ENCODE measurements at regions not wholly inside any gene's neighbourhood (a gene's known extent, or its start where the extent isn't known, plus 50 kb on each side); places are given as distances from the start of the nearest gene placed in this dataset.

DNA sequence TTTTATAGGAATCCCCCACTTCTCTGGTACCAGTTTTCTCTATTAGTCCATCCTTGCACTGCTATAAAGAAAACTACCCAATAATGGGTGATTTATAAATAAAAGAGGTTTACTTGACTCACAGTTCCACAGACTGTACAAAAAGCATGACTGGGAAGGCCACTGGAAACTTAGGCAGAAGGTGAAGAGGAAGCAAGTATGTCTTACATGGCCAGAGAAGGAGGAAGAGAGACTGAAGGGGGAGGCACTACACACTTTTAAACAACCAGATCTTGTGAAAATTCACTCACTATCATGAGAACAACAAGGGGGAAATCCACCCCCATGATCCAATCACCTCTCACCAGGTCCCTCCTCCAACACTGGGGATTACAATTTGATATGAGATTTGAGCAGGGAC lies 68.9 kb upstream of the GNAZ start:
- TF ChIP-seq CTCF (IDR thresholded peaks at IDR 0.05), result no peak
- no peak overlapping the region for H3K4me3 ChIP-seq (ENCODE audit: low read depth in 1 of 2, low read length in 1 of 2)
- no peak overlapping the region for H3K27ac ChIP-seq

DNA sequence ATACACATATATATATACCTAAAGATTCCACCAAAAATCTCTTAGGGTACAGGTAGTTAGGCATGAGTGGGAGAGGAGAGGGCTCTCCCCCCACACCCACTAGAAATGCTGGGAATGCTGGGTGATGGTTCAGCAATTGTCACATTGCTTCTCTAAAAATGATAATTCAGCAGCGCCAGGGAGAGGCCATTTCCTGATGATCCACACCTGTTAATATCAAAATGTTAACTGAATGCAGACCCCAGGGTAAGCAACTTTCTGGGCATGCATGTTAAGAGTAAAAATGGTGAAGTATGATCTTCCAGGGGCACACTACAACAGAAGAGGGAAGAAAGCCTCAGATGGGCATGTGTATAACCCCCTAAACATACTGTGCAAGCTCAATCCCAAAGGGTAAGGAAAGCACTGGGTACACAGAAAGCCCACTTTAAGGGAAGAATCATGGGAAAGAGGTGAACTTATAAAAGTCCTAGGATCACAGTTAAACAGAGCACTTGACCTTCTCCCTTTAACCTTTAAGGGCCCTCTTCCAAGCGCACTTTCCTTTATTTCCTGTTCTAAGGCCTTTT lies 67.6 kb upstream of the GNAZ start:
- no peaks in the 10 kb centered on the region for H3K36me3 ChIP-seq
- H3K4me1 ChIP-seq (ENCODE audit: control insufficient read depth in 1 of 2, insufficient read depth in 1 of 2, low read depth in 1 of 2, low read length in 1 of 2), result no peaks in the 10 kb centered on the region
- H3K27me3 ChIP-seq, result peaks cover 19% of the 10 kb centered on the region
- H3K27ac ChIP-seq, result no peak overlapping the region
- no peak overlapping the region for H3K4me3 ChIP-seq (ENCODE audit: low read depth in 1 of 2, low read length in 1 of 2)
- no peak for TF ChIP-seq CTCF (IDR thresholded peaks at IDR 0.05)
- H3K9me3 ChIP-seq, result no peaks in the 10 kb centered on the region

More for the DNA sequence above, 68.9 kb upstream of the GNAZ start:
- Histone ChIP-seq H3K4me1 (ENCODE audit: control insufficient read depth in 1 of 2, insufficient read depth in 1 of 2, low read depth in 1 of 2, low read length in 1 of 2) (no peaks in the 10 kb centered on the region), H3K27me3 (peaks cover 13% of the 10 kb centered on the region), H3K36me3 (no peaks in the 10 kb centered on the region), H3K9me3 (no peaks in the 10 kb centered on the region)

- H3K27ac ChIP-seq, result no peak overlapping the region
- H3K36me3 ChIP-seq, result no peaks in the 10 kb centered on the region
- TF ChIP-seq CTCF (IDR thresholded peaks at IDR 0.05), result no peak
- H3K27me3 ChIP-seq, result peaks cover 23% of the 10 kb centered on the region
- H3K4me1 ChIP-seq (ENCODE audit: control insufficient read depth in 1 of 2, insufficient read depth in 1 of 2, low read depth in 1 of 2, low read length in 1 of 2), result no peaks in the 10 kb centered on the region
- no peaks in the 10 kb centered on the region for H3K9me3 ChIP-seq
- H3K4me3 ChIP-seq (ENCODE audit: low read depth in 1 of 2, low read length in 1 of 2), result no peak overlapping the region
Measured at GRCh38 chr22:23007823-23008222, 62.5 kb upstream of the GNAZ start.

GRCh38 chr22:23008896-23009295 lies 61.4 kb upstream of the GNAZ start:
- H3K27me3 ChIP-seq, result peaks cover 18% of the 10 kb centered on the region
- H3K9me3 ChIP-seq, result no peaks in the 10 kb centered on the region
- no peaks in the 10 kb centered on the region for H3K36me3 ChIP-seq
- H3K4me1 ChIP-seq (ENCODE audit: control insufficient read depth in 1 of 2, insufficient read depth in 1 of 2, low read depth in 1 of 2, low read length in 1 of 2), result no peaks in the 10 kb centered on the region
- no peak for TF ChIP-seq CTCF (IDR thresholded peaks at IDR 0.05)
- no peak overlapping the region for H3K4me3 ChIP-seq (ENCODE audit: low read depth in 1 of 2, low read length in 1 of 2)
- no peak overlapping the region for H3K27ac ChIP-seq

Data from neutrophil (primary cell).